ENCODE measurements at regions not wholly inside any gene's neighbourhood (a gene's known extent, or its start where the extent isn't known, plus 50 kb on each side); places are given as distances from the start of the nearest gene placed in this dataset.

DNA sequence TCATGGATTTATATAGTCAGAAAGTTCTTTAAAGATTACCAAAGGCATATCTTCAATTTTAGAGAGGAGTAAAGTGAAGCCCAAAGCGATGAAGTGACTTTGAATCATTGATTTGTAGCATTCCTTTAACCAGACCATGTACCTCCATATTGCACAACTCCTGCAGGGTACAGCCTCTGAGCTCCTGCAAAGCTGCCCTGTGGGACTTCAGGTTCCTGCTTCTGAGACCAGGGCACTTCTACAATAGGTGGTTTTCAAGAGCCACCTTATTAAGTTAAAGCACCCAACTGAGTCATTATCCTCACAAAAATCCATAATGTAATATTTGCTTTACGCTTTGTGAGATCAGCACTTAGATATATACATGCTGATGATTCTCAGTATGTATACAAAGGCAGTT lies 270.7 kb upstream of the RGS17 start:
- no peak for TF ChIP-seq TAF1 (IDR thresholded peaks at IDR 0.05; ENCODE audit: borderline replicate concordance, low read depth, low read length)
- TF ChIP-seq POLR2A (IDR thresholded peaks at IDR 0.05; ENCODE audit: low read depth, low read length): no peak
- TF ChIP-seq POLR2AphosphoS5 (IDR thresholded peaks at IDR 0.05; ENCODE audit: low read depth, low read length): no peak

Data from GM12892 (cell line).